HPDE6-E6E7 (cell line): ENCODE measurements at regions not wholly inside any gene's neighbourhood (a gene's known extent, or its start where the extent isn't known, plus 50 kb on each side); places are given as distances from the start of the nearest gene placed in this dataset.
"Not testable (repeated sequence)": the region's sequence is repeated elsewhere in the genome, so short reads cannot be mapped to it uniquely, and the experiment has no call there.

Experiments used
- DNase-seq: peaks from one replicate; pipeline ENCODE4 v3.0.0; 2011; ENCODE audit warnings: missing footprints; ENCODE audit errors: extremely low spot score

GRCh38 chr4:95898226-95898625 lies 58.3 kb downstream of the PDHA2 start:
- DNase-seq, result no peak

- DNase-seq, result no peak
Observed at GRCh38 chr4:95909211-95909610, 69.3 kb downstream of the PDHA2 start.

GRCh38 chr4:95910749-95911148 lies 70.9 kb downstream of the PDHA2 start:
- no peak for DNase-seq

GRCh38 chr4:95921470-95921869 lies 81.6 kb downstream of the PDHA2 start:
- DNase-seq, result no peak

- DNase-seq, result no peak
Observed at GRCh38 chr4:95929448-95930064, 89.7 kb downstream of the PDHA2 start.

GRCh38 chr4:95939141-95939540 lies 99.2 kb downstream of the PDHA2 start:
- DNase-seq, result no peak

- DNase-seq, result no peak
Observed at GRCh38 chr4:95949136-95949765, 109.4 kb downstream of the PDHA2 start.

- DNase-seq, result no peak
Observed at GRCh38 chr4:95949808-95950207, 109.9 kb downstream of the PDHA2 start.

- DNase-seq, result not testable (repeated sequence)
Observed at GRCh38 chr4:95952538-95952937, 112.6 kb downstream of the PDHA2 start.

- DNase-seq, result no peak
Observed at GRCh38 chr4:95956094-95956493, 116.2 kb downstream of the PDHA2 start.

- peak; percentile 2 for DNase-seq
Observed at GRCh38 chr4:95957054-95957453, 117.2 kb downstream of the PDHA2 start.

GRCh38 chr4:95957759-95958158 lies 117.9 kb downstream of the PDHA2 start:
- no peak for DNase-seq

GRCh38 chr4:95959182-95959581 lies 119.3 kb downstream of the PDHA2 start:
- DNase-seq, result no peak

GRCh38 chr4:95959633-95960032 lies 119.7 kb downstream of the PDHA2 start:
- DNase-seq, result no peak

- peak; percentile 19 for DNase-seq
Observed at GRCh38 chr4:95963456-95963855, 123.6 kb downstream of the PDHA2 start.

GRCh38 chr4:95979961-95980876 lies 140.3 kb downstream of the PDHA2 start:
- DNase-seq, result no peak

GRCh38 chr4:95980877-95981360 lies 141.0 kb downstream of the PDHA2 start:
- no peak for DNase-seq

GRCh38 chr4:95981591-95981990 lies 141.7 kb downstream of the PDHA2 start:
- no peak for DNase-seq

GRCh38 chr4:95982516-95982915 lies 142.6 kb downstream of the PDHA2 start:
- DNase-seq, result no peak

- no peak for DNase-seq
Observed at GRCh38 chr4:95984081-95984480, 144.2 kb downstream of the PDHA2 start.

- DNase-seq, result no peak
Observed at GRCh38 chr4:95985051-95985450, 145.2 kb downstream of the PDHA2 start.

- DNase-seq, result no peak
Observed at GRCh38 chr4:95985791-95986550, 146.1 kb downstream of the PDHA2 start.
